ENCODE measurements at regions not wholly inside any gene's neighbourhood (a gene's known extent, or its start where the extent isn't known, plus 50 kb on each side); places are given as distances from the start of the nearest gene placed in this dataset.
A peak's percentile ranks its signal among the peaks of the same experiment; 100 is the strongest.
"Not testable (repeated sequence)": the region's sequence is repeated elsewhere in the genome, so short reads cannot be mapped to it uniquely, and the experiment has no call there.

- Mint-ChIP-seq H3K4me3 (ENCODE audit: low read depth, unreplicated experiment) (no peak overlapping the region), H3K27ac (ENCODE audit: unreplicated experiment) (no peak overlapping the region), H3K4me1 (ENCODE audit: low read depth, unreplicated experiment) (peaks cover 21% of the 10 kb centered on the region), H3K36me3 (ENCODE audit: insufficient read depth, unreplicated experiment) (no peaks in the 10 kb centered on the region), H3K27me3 (ENCODE audit: unreplicated experiment) (no peaks in the 10 kb centered on the region), H3K9me3 (ENCODE audit: low read depth, unreplicated experiment) (peaks cover 3% of the 10 kb centered on the region)
- CTCF ChIA-PET, result interaction anchor here (1.0 kb wide), 1 partner anchor 9 kb away, joined by 3 read pairs; no protein-coding TSS in a partner anchor
- intact Hi-C loops (cut with micrococcal nuclease; ENCODE audit: unreplicated experiment), result no loop called here
- DNase-seq, result no peak
- no TSS peak for BruUV-seq (replicated peaks)
- no peak for TF ChIP-seq CTCF (IDR thresholded peaks at IDR 0.05; ENCODE audit: unreplicated experiment)
Measured at GRCh38 chr18:52156166-52156565, 183.8 kb upstream of the DCC start.

GRCh38 chr18:52160636-52161035, 179.4 kb upstream of the DCC start:
- intact Hi-C loops (cut with micrococcal nuclease; ENCODE audit: unreplicated experiment), result no loop called here
- H3K36me3 Mint-ChIP-seq (ENCODE audit: insufficient read depth, unreplicated experiment), result no peaks in the 10 kb centered on the region
- no peak overlapping the region for H3K4me3 Mint-ChIP-seq (ENCODE audit: low read depth, unreplicated experiment)
- H3K4me1 Mint-ChIP-seq (ENCODE audit: low read depth, unreplicated experiment), result peaks cover 22% of the 10 kb centered on the region
- TF ChIP-seq CTCF (IDR thresholded peaks at IDR 0.05; ENCODE audit: unreplicated experiment), result no peak
- no TSS peak for BruUV-seq (replicated peaks)
- CTCF ChIA-PET, result no interaction called here
- no peaks in the 10 kb centered on the region for H3K27me3 Mint-ChIP-seq (ENCODE audit: unreplicated experiment)
- DNase-seq, result peak; percentile 45
- peaks cover 15% of the 10 kb centered on the region for H3K9me3 Mint-ChIP-seq (ENCODE audit: low read depth, unreplicated experiment)
- no peak overlapping the region for H3K27ac Mint-ChIP-seq (ENCODE audit: unreplicated experiment)

- Mint-ChIP-seq H3K9me3 (ENCODE audit: low read depth, unreplicated experiment) (peaks cover 17% of the 10 kb centered on the region), H3K27ac (ENCODE audit: unreplicated experiment) (no peak overlapping the region), H3K4me3 (ENCODE audit: low read depth, unreplicated experiment) (no peak overlapping the region), H3K36me3 (ENCODE audit: insufficient read depth, unreplicated experiment) (no peaks in the 10 kb centered on the region), H3K27me3 (ENCODE audit: unreplicated experiment) (no peaks in the 10 kb centered on the region), H3K4me1 (ENCODE audit: low read depth, unreplicated experiment) (peaks cover 14% of the 10 kb centered on the region)
- CTCF ChIA-PET, result no interaction called here
- BruUV-seq (replicated peaks), result no TSS peak
- no peak for TF ChIP-seq CTCF (IDR thresholded peaks at IDR 0.05; ENCODE audit: unreplicated experiment)
- DNase-seq, result no peak
- intact Hi-C loops (cut with micrococcal nuclease; ENCODE audit: unreplicated experiment), result no loop called here
Measured at GRCh38 chr18:52163478-52163877, 176.5 kb upstream of the DCC start.

GRCh38 chr18:52168131-52168530, 171.9 kb upstream of the DCC start:
- H3K27me3 Mint-ChIP-seq (ENCODE audit: unreplicated experiment); intact Hi-C loops (cut with micrococcal nuclease; ENCODE audit: unreplicated experiment); H3K4me3 Mint-ChIP-seq (ENCODE audit: low read depth, unreplicated experiment); H3K4me1 Mint-ChIP-seq (ENCODE audit: low read depth, unreplicated experiment); BruUV-seq (replicated peaks); CTCF ChIA-PET; H3K27ac Mint-ChIP-seq (ENCODE audit: unreplicated experiment); DNase-seq; H3K36me3 Mint-ChIP-seq (ENCODE audit: insufficient read depth, unreplicated experiment): not testable (repeated sequence)
- peaks cover 14% of the 10 kb centered on the region for H3K9me3 Mint-ChIP-seq (ENCODE audit: low read depth, unreplicated experiment)

GRCh38 chr18:52174220-52174619, 165.8 kb upstream of the DCC start:
- no peak for TF ChIP-seq CTCF (IDR thresholded peaks at IDR 0.05; ENCODE audit: unreplicated experiment)
- no peaks in the 10 kb centered on the region for H3K4me1 Mint-ChIP-seq (ENCODE audit: low read depth, unreplicated experiment)
- BruUV-seq (replicated peaks), result no TSS peak
- DNase-seq, result no peak
- no peak overlapping the region for H3K27ac Mint-ChIP-seq (ENCODE audit: unreplicated experiment)
- H3K27me3 Mint-ChIP-seq (ENCODE audit: unreplicated experiment), result no peaks in the 10 kb centered on the region
- H3K36me3 Mint-ChIP-seq (ENCODE audit: insufficient read depth, unreplicated experiment), result no peaks in the 10 kb centered on the region
- H3K4me3 Mint-ChIP-seq (ENCODE audit: low read depth, unreplicated experiment), result no peak overlapping the region
- peaks cover 4% of the 10 kb centered on the region for H3K9me3 Mint-ChIP-seq (ENCODE audit: low read depth, unreplicated experiment)
- intact Hi-C loops (cut with micrococcal nuclease; ENCODE audit: unreplicated experiment), result no loop called here
- CTCF ChIA-PET, result no interaction called here

Measured in Calu3 (cell line).